ENCODE measurements at regions not wholly inside any gene's neighbourhood (a gene's known extent, or its start where the extent isn't known, plus 50 kb on each side); places are given as distances from the start of the nearest gene placed in this dataset.

DNA sequence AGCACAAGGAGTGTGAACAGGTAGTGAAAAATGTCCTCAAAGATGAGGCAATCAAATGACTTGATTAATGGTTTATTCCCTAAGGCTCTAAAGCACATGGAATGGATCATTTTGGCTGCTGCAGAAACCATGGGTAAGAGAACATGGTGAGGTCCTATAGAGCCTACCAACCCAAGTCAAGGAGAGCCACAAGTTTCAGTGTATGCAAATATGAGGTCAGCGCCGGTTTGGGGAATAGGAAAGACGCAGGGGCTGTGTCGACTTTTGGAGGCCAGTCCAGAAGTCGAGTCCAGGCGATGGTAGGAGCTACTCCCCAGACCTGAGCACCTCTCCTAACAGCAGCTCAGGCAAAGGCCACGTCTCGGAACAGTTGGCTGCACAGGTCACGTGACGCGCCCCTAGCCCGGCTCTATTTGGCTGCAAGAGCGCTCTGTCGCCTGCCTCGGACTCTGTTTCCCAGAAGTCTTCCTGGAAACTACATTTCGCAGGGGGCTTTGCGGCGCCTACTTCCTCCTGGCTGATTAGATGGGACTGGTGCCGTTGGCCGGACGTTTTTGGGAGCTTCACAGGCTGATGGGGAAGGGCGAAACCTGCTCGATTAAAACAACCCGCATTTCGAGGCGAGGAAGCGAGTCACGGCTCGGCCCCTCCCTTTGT is 74.4 kb upstream of the CHD6 start (continued):
- TF ChIP-seq ZBTB37 (CRISPR knock-in tag; IDR thresholded peaks at IDR 0.05) = no peak
- peak; percentile 81 for TF ChIP-seq BHLHE40 (IDR thresholded peaks at IDR 0.05; ENCODE audit: low read length)
- TF ChIP-seq ZFP36L1 (CRISPR knock-in tag; IDR thresholded peaks at IDR 0.05) = no peak

GRCh38 chr20:41691443-41691842 is 73.3 kb upstream of the CHD6 start:
- BruUV-seq (replicated peaks) = no TSS peak
- ATAC-seq (no peak), DNase-seq (ENCODE audit: low spot score) (no peak), FAIRE-seq (no peak)
- Histone ChIP-seq H3K4me2 (ENCODE audit: low read depth, low read length) (no peak overlapping the region), H3K36me3 (replicated peaks in 1 of 2; ENCODE audit: control insufficient read depth in 1 of 2, insufficient read depth in 2 of 2, low read length in 2 of 2) (no peaks in the 10 kb centered on the region), H3K4me1 (ENCODE audit: insufficient read depth, low read length) (peaks cover 16% of the 10 kb centered on the region), H3K79me2 (ENCODE audit: insufficient read depth, low read length) (no peaks in the 10 kb centered on the region), H3K27ac (ENCODE audit: extremely low read length, insufficient read depth, low read length) (no peak overlapping the region), H4K20me1 (ENCODE audit: insufficient read depth, low read length) (no peaks in the 10 kb centered on the region), H3K9me3 (ENCODE audit: low read length) (no peaks in the 10 kb centered on the region), H2AFZ (ENCODE audit: low read length) (no peak overlapping the region), H3K9ac (ENCODE audit: insufficient read depth, low read depth, low read length) (no peak overlapping the region), H3K4me3 (replicated peaks in 1 of 3; ENCODE audit: insufficient read depth in 1 of 3, low read depth in 2 of 3, low read length in 3 of 3) (no peak overlapping the region), H3K27me3 (ENCODE audit: control insufficient read depth in 1 of 2, insufficient read depth in 2 of 2, low read length in 2 of 2) (peaks cover 0 to 24% of the 10 kb centered on the region in 2 experiments; a peak in 3 of 5 replicates)
- ChIA-PET CTCF (ENCODE audit: low intra/inter-chr PET ratio, low total read pairs) (no interaction called here), POLR2A (no interaction called here)
- in situ Hi-C loops (cut with HindIII; ENCODE audit: extremely low pct_ligation_motif_present, low pct_unique_long_range_greater_than_20kb) (no loop called here), intact Hi-C loops (cut with micrococcal nuclease; ENCODE audit: unreplicated experiment) (loop anchor here (5.0 kb wide), 3 partner anchors 154 to 349 kb away; partner anchors contain the start of gene LPIN3)
- 69% methylated on average over 2 of the region's 2 CpGs for WGBS (ENCODE audit: low lambda C conversion rate)
- no peak for TF ChIP-seq ZNF75D (CRISPR knock-in tag; IDR thresholded peaks at IDR 0.05; ENCODE audit: borderline replicate concordance)
- TF ChIP-seq ZNF788 (CRISPR knock-in tag; IDR thresholded peaks at IDR 0.05; ENCODE audit: borderline replicate concordance) = no peak
- no peak for TF ChIP-seq SNAPC4 (CRISPR knock-in tag; IDR thresholded peaks at IDR 0.05)
- no peak for TF ChIP-seq ZNF790 (CRISPR knock-in tag; IDR thresholded peaks at IDR 0.05; ENCODE audit: borderline replicate concordance)
- no peak for TF ChIP-seq ZNF724P (CRISPR knock-in tag; IDR thresholded peaks at IDR 0.05; ENCODE audit: borderline replicate concordance)
- TF ChIP-seq ZNF574 (CRISPR knock-in tag; IDR thresholded peaks at IDR 0.05) = no peak
- TF ChIP-seq ZNF614 (CRISPR knock-in tag; IDR thresholded peaks at IDR 0.05; ENCODE audit: borderline replicate concordance) = no peak
- TF ChIP-seq MAZ (IDR thresholded peaks at IDR 0.05; ENCODE audit: borderline replicate concordance, low read depth, low read length) = no peak
- TF ChIP-seq MAZ (CRISPR knock-in tag; IDR thresholded peaks at IDR 0.05; ENCODE audit: low read depth) = no peak
- TF ChIP-seq TEAD2 (CRISPR knock-in tag; IDR thresholded peaks at IDR 0.05) = no peak
